HG03354 (cell line): ENCODE measurements at regions not wholly inside any gene's neighbourhood (a gene's known extent, or its start where the extent isn't known, plus 50 kb on each side); places are given as distances from the start of the nearest gene placed in this dataset.

Experiments
- ATAC-seq: cut with Tn5 transposase; IDR thresholded peaks from one replicate; pipeline ENCODE4 v1.9.1; 2021; ENCODE audit warnings: mild to moderate bottlenecking; ENCODE audit not compliant: unreplicated experiment, poor library complexity, severe bottlenecking

- ATAC-seq, result no peak
Observed at GRCh38 chr9:84563691-84564090, 105.8 kb upstream of the NTRK2 start.

- ATAC-seq, result no peak
Observed at GRCh38 chr9:84567805-84568204, 101.7 kb upstream of the NTRK2 start.

GRCh38 chr9:84570482-84571154, 98.9 kb upstream of the NTRK2 start:
- no peak for ATAC-seq

- ATAC-seq, result no peak
Observed at GRCh38 chr9:84573083-84573482, 96.4 kb upstream of the NTRK2 start.

- ATAC-seq, result no peak
Observed at GRCh38 chr9:84575705-84576104, 93.8 kb upstream of the NTRK2 start.

- ATAC-seq, result no peak
Observed at GRCh38 chr9:84583866-84584265, 85.7 kb upstream of the NTRK2 start.

- no peak for ATAC-seq
Observed at GRCh38 chr9:84586662-84587061, 82.9 kb upstream of the NTRK2 start.

GRCh38 chr9:84587153-84587552, 82.4 kb upstream of the NTRK2 start:
- no peak for ATAC-seq

GRCh38 chr9:84589542-84589941, 80.0 kb upstream of the NTRK2 start:
- no peak for ATAC-seq

- ATAC-seq, result no peak
Observed at GRCh38 chr9:84590706-84591105, 78.8 kb upstream of the NTRK2 start.

- no peak for ATAC-seq
Observed at GRCh38 chr9:84592918-84593317, 76.6 kb upstream of the NTRK2 start.

GRCh38 chr9:84593352-84593751, 76.2 kb upstream of the NTRK2 start:
- no peak for ATAC-seq

GRCh38 chr9:84597131-84597530, 72.4 kb upstream of the NTRK2 start:
- peak; percentile 95 for ATAC-seq

GRCh38 chr9:84598921-84599636, 70.5 kb upstream of the NTRK2 start:
- ATAC-seq, result no peak

- ATAC-seq, result no peak
Observed at GRCh38 chr9:84600739-84601138, 68.8 kb upstream of the NTRK2 start.

- no peak for ATAC-seq
Observed at GRCh38 chr9:84604223-84604622, 65.3 kb upstream of the NTRK2 start.

GRCh38 chr9:84609779-84610178, 59.8 kb upstream of the NTRK2 start:
- no peak for ATAC-seq

GRCh38 chr9:84613431-84613830, 56.1 kb upstream of the NTRK2 start:
- ATAC-seq, result no peak

GRCh38 chr9:84615544-84615943, 54.0 kb upstream of the NTRK2 start:
- ATAC-seq, result no peak

- ATAC-seq, result no peak
Observed at GRCh38 chr9:84617411-84618029, 52.0 kb upstream of the NTRK2 start.
